HG03095 (cell line): ENCODE measurements at regions not wholly inside any gene's neighbourhood (a gene's known extent, or its start where the extent isn't known, plus 50 kb on each side); places are given as distances from the start of the nearest gene placed in this dataset.
"Not testable (repeated sequence)": the region's sequence is repeated elsewhere in the genome, so short reads cannot be mapped to it uniquely, and the experiment has no call there.

Source experiments
- ATAC-seq: cut with Tn5 transposase; IDR thresholded peaks from one replicate; pipeline ENCODE4 v1.9.1; 2021; ENCODE audit warnings: moderate library complexity; ENCODE audit not compliant: unreplicated experiment

DNA sequence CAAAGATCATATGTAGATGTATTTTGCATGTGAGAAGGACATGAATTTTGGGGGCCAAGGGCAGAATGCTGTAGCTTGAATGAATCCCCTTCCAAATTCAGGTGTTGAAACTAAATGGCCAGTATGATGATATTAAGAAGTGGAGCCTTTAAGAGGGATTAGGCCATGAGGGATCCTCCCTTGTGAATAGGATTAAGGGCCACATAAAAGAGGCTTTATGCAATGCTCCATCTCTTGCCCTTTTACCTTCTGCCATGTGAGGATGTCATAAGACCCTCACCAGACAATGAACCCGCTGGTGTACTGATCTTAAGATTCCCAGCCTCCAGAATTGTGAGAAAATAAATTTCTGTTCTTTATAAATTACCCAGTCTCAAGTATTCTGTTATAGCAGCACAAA is 206.1 kb downstream of the YTHDC2 start:
- no peak for ATAC-seq

DNA sequence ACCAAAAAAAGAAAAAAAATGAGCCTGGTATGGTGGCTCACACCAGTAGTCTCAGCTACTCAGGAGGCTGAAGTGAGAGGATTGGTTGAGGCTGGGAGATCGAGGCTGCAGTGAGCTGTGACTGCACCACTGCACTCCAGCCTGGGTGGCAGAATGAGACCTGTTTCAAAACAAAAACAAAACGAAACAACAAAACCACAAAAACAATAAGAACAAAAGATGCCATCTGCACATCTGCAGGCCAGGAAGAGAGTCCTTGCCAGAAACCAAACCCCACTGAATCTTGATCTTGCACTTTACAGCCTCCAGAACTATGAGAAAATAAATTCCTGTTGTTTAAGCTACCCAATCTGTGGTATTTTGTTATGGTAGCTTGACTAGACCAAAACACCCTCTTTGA is 207.7 kb downstream of the YTHDC2 start:
- no peak for ATAC-seq

DNA sequence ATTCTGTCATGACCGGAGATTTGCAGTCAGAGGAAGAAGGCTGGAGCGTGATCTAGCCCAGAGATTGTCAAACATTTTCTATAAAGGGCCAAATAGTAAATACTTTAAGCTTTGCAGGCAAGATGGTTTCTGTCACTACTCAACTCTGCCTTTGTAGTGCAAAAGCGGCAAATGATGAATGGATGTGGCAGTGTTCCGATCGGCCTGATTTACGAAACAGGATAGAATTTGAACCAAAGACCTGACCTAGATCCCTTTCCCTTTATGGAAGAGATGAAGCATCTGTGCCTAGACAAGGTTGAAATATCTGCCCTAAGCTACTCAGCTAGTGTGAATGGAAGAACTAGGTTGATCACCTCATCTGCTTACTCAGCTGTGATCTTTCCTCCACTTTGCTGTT is 209.5 kb downstream of the YTHDC2 start:
- ATAC-seq = no peak

GRCh38 chr5:113735751-113736150 is 222.3 kb downstream of the YTHDC2 start:
- ATAC-seq = no peak

GRCh38 chr5:113742176-113742575 is 228.7 kb downstream of the YTHDC2 start:
- no peak for ATAC-seq

DNA sequence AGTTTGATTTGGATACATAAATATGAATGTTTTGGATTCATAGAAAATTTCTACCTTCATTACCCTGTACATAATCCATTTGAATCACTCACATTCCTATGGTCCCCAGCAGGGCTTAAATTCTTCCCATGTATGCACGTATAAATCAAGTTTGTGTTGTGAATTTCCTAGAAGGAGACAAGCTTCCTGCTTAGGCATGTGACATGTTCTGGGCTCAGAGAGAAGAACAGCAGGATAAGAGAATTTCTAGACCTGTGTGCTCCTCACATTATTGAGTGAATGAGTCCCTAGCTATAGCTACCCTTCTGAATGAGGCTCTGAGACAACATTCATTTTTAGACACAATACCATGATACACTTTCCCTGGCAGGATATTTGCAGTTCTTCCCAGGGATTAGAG is 229.1 kb downstream of the YTHDC2 start:
- ATAC-seq = no peak

DNA sequence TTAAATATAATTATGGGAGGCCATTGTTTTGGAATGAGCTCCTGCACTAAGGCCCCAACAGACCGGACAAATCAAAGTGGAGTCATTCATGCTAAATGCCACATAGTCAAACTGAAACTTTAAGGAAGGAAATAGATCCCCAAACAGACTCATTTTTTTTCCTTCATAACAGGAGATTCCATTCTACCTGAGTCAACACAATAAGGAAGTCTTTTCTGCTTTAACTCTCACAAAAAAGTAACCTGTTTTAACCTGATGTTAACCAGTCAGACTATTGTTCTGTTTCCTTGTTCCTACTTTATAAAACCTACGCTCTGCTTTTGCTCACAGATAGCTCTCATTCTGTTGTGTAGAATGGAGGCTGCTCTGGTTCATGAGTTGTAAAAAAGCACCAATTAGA is 234.9 kb downstream of the YTHDC2 start:
- no peak for ATAC-seq

- no peak for ATAC-seq
Observed at GRCh38 chr5:113749334-113749733, 235.8 kb downstream of the YTHDC2 start.

DNA sequence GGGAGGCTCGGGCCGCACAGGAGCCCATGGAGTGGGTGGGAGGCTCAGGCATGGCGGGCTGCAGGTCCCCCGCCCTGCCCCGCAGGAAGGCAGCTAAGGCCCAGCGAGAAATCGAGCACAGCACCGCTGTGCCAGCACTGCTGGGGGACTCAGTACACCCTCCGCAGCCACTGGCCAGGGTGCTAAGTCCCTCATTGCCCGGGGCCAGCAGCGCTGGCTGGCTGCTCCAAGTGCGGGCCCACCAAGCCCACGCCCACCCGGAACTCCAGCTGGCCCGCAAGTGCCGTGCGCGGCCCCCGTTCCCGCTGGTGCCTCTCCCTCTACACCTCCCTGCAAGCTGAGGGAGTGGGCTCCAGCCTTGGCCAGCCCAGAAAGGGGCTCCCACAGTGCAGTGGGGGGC is 239.7 kb downstream of the YTHDC2 start:
- not testable (repeated sequence) for ATAC-seq

DNA sequence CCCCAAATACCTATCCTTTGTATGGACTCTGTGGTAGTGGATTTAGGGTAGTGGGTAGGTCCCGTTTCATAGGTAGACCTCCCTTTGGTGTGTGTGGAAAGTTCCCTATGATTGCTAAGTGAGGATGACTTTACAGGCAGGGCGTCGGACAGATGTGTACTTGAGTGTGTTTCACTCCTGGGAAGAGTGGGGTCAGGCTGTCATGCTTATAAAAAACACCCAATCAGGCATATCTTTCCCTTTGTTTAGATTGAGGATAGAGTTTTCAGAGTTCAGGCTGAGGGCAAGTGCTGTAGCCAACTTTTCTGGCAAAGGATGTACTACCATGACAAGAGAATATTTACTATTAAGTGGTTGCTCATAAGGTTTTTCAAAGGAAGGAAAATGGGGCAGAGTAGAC is 242.0 kb downstream of the YTHDC2 start:
- ATAC-seq = no peak

DNA sequence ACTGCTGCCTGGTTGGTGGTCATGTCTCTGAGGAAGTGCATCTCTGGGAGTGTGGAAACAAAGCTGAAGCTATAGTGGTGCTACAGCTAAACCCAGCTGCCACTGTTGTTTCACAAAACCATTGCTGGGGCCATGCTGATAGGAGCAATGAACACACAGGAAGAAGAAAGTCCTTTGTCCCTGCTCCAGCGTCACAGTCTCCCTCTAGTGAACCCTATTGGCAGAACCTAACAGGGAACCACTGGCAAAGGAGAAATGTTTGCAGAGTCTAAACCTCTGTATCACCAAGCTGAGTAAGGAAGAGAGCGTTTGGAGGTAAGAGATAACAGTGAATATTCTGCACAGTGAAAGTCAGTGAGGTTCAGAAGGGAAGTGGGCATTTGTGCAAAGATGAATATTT is 244.0 kb downstream of the YTHDC2 start:
- no peak for ATAC-seq

GRCh38 chr5:113759505-113759904 is 246.0 kb downstream of the YTHDC2 start:
- ATAC-seq = no peak

- ATAC-seq = no peak
Observed at GRCh38 chr5:113760486-113760885, 247.0 kb downstream of the YTHDC2 start.

GRCh38 chr5:113761594-113761993 is 248.1 kb downstream of the YTHDC2 start:
- no peak for ATAC-seq

DNA sequence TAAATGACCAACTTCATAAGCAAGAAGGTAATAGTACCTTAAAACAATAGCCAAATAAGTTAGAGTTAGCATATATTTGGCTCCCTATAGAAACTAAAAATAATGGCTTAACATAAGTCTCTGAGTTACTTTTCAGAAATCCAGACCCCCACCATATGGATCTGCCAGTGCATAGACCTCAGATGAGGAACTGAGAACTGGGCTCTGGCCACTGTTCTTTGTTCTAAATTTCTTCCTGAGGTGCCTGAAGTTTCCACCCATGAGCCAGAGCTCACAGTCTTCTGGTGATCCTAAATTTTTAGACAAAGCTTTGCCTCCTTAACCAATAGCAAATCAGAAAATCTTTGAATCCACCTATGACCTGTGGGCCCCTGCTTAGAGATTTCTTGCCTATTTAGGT is 250.9 kb downstream of the YTHDC2 start:
- ATAC-seq = no peak

DNA sequence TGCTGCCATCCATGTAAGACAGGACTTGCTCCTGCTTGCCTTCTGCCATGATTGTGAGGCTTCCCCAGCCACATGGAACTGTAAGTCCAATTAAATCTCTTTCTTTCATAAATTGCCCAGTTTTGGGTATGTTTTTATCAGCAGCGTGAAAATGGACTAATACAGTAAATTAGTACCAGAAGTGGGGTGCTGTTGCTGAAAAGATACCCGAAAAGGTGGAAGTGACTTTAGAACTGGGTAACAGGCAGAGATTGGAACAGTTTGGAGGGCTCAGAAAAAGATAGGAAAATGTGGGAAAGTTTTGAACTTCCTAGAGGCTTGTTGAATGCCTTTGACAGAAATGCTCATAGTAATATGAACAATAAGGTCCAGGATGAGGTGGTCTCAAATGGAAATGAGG is 253.3 kb downstream of the YTHDC2 start:
- not testable (repeated sequence) for ATAC-seq

DNA sequence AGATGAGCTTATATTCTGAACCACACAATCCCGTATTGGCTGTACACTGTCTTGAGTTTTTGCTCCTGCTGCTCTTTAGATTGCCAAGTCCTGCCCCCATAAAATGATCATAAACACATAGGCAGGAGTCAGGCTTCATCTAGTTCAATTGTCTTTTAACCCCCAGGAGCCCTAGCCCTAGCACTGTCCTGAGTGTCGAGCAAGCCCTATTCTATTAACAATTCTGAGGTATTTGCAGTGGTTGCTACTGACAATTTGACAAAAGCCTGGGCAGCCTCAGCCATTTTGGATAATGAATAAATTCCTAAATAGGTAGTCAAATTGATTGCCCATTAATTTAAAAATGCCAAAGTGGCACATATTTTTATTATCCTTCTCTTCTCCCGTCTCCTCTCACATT is 257.2 kb downstream of the YTHDC2 start:
- ATAC-seq = no peak

DNA sequence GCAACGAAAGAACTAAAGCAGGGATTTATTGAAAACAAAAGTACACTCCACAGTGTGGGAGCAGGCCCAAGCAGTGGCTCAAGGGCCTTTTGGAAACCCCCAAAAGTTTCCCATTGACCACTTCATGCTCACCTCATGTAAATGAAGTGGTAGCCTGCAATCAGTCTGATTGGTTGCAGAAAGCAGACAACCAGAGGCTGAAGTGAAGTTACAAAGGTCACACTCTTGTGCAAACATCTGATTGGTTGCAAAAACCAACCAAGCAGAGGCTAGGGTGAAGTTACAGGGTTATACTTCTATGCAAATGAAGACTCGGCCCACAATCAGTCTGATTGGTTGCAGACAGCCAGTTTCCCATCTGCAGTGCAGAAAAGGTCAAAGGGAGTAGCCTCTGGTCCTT is 258.0 kb downstream of the YTHDC2 start:
- ATAC-seq = no peak

DNA sequence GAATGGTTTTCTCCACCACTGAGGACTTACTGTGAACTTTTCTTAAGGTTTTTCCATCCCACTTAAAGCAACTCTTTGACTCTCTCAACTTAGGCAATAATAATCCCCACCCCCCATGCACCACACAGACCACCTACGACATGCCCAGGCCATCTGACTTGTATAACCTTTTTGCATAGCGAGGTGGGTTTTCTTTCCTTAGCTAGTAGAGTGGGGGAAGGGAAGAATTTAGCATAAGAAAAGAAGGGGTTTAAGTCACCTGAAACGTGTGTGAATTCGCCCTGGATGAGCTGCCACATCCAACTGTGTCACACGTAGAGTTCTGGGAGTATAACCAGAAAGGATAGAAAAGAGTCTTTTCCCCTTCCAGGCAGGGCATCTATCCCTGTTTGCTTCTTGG is 262.7 kb downstream of the YTHDC2 start:
- ATAC-seq = no peak

DNA sequence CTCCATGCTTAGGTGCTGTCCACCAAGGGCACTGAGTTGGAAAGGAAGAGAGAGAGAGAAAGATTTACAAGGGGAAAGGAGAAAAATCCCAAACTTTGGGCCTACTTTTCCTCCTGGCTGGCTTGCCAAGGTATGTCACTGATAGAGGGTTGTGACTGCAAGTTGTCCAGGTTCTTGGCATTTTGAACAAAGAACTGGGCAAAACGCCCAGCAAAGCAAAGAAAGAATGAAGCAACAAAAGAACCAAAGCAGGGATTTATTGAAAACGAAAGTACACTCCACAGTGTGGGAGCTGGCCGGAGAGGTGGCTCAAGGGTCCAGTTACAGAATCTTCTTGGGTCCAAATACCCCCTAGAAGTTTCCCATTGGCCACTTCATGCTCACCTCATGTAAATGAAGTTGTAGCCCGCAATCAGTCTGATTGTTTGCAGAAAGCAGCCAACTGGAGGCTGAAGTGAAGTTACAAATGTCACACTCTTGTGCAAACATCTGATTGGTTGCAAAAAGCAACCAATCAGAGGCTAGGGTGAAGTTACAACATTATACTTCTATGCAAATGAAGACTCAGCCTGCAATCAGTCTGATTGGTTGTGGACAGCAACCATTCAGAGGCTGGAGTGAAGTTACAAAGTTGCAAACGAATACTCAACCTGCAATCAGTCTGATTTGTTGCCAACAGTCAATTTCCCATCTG is 263.5 kb downstream of the YTHDC2 start:
- ATAC-seq = no peak

- no peak for ATAC-seq
Observed at GRCh38 chr5:113778147-113778546, 264.7 kb downstream of the YTHDC2 start.

- no peak for ATAC-seq
Observed at GRCh38 chr5:113788141-113788655, 274.7 kb downstream of the YTHDC2 start.

DNA sequence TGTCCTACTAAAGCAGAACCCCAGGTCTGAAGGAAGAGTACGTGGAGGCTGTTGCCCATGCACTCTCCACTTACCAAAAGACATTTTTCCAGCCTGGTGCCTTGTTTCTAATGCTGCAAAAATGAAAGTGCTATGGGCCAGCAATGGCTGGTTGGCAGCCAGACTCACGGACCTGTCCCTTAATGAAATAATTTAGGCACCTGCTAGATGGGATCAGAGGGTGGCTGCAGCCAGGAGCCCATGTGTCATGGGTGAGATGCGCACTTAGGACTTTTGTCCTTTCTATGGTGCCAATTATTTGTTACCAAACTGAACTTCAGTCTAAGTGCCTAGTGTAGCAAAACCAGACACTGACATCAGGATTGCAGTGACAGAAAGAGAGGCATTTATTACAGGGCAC is 276.3 kb downstream of the YTHDC2 start:
- ATAC-seq = no peak
